GM12878 (cell line): ENCODE measurements at regions not wholly inside any gene's neighbourhood (a gene's known extent, or its start where the extent isn't known, plus 50 kb on each side); places are given as distances from the start of the nearest gene placed in this dataset.
A peak's percentile ranks its signal among the peaks of the same experiment; 100 is the strongest.

Source experiments
- ATAC-seq: fragments of 200-7000 bp; cut with Tn5 transposase; 3 replicates; pipeline ENCODE4 v1.9.1; 2020; ENCODE audit warnings: mild to moderate bottlenecking, moderate library complexity
- BruUV-seq: library from RNA; stranded (reverse); fragments of 400-500 nt; replicated peaks from 2 replicates; lab custom pipeline; 2021; lab: Mats Ljungman, UMichigan
- CTCF ChIA-PET: fragments of 300-600 bp; sonication (Branson Sonifier 250); formaldehyde crosslinking; extraction: SDS; loops from one replicate; lab custom pipeline; 2021; ENCODE audit warnings: inconsistent platforms; lab: Yijun Ruan, JAX
- POLR2A ChIA-PET: fragments of 350-600 bp; formaldehyde crosslinking; extraction: SDS; loops from one replicate; lab custom pipeline; 2021; ENCODE audit warnings: inconsistent platforms; lab: Charles Lee
- RAD21 ChIA-PET: fragments of 300-600 bp; sonication (Branson Sonifier 250); formaldehyde crosslinking; loops from one replicate; lab custom pipeline; 2023; ENCODE audit warnings: antibody characterized with exemption; ENCODE audit not compliant: unreplicated experiment; lab: Charles Lee
- SMC1A ChIA-PET: fragments of 300-600 bp; sonication (Branson Sonifier 250); formaldehyde crosslinking; loops from one replicate; lab custom pipeline; 2023; ENCODE audit not compliant: unreplicated experiment, uncharacterized antibody; lab: Charles Lee
- DNase-seq: peaks from one replicate; pipeline ENCODE4 v3.0.0-alpha.2; 2011; ENCODE audit warnings: low read depth, low spot score
- FAIRE-seq: peaks from 3 replicates; lab custom pipeline; 2011; peaks lifted over from hg19 to GRCh38; lab: Jason Lieb, UNC
- H2AFZ ChIP-seq: 2 replicates; pipeline ENCODE4 v1.6.0; 2011; ENCODE audit warnings: low read depth, low read length, control low read depth; ENCODE audit not compliant: control insufficient read depth
- H3K27ac ChIP-seq: 2 replicates; pipeline ENCODE4 v1.5.1; 2011; ENCODE audit warnings: control low read depth; ENCODE audit not compliant: control insufficient read depth, insufficient read depth
- H3K27me3 ChIP-seq, 2 experiments: replicated peaks in 1 of 2; 2 replicates each; pipeline versions ENCODE4 v1.6.0 to v1.6.1; 2011; ENCODE audit warnings: low read length in 1 of 2; ENCODE audit not compliant: control insufficient read depth in 2 of 2, insufficient read depth in 2 of 2
- H3K36me3 ChIP-seq, 2 experiments: 2 replicates each; pipeline ENCODE4 v1.5.1; 2011; ENCODE audit warnings: low read length in 1 of 2; ENCODE audit not compliant: control insufficient read depth in 2 of 2, insufficient read depth in 2 of 2
- H3K4me1 ChIP-seq: 2 replicates; pipeline ENCODE4 v1.6.1; 2011; ENCODE audit warnings: mild to moderate bottlenecking, low read length, moderate library complexity, mixed read lengths; ENCODE audit not compliant: control insufficient read depth, insufficient read depth
- H3K4me2 ChIP-seq: 2 replicates; pipeline ENCODE4 v1.6.0; 2011; ENCODE audit warnings: control low read depth; ENCODE audit not compliant: control insufficient read depth, insufficient read depth
- H3K4me3 ChIP-seq: fragments of 200-600 bp; sonication (generic); 2 replicates; pipeline ENCODE4 v1.5.1; 2016
- H3K79me2 ChIP-seq: 2 replicates; pipeline ENCODE4 v1.6.0; 2011; ENCODE audit warnings: low read length; ENCODE audit not compliant: control insufficient read depth, insufficient read depth
- H3K9ac ChIP-seq: 2 replicates; pipeline ENCODE4 v1.8.0; 2011; ENCODE audit warnings: low read length, control low read depth, mixed read lengths; ENCODE audit not compliant: control insufficient read depth, insufficient read depth
- H3K9me3 ChIP-seq: replicated peaks from 3 replicates; pipeline ENCODE4 v1.5.1; 2011; ENCODE audit warnings: mild to moderate bottlenecking, low read length; ENCODE audit not compliant: control insufficient read depth, insufficient read depth
- H4K20me1 ChIP-seq: 2 replicates; pipeline ENCODE4 v1.6.0; 2011; ENCODE audit not compliant: control insufficient read depth, insufficient read depth
- BCL11A ChIP-seq: IDR thresholded peaks from 2 replicates; pipeline ENCODE4 v1.6.1; 2011; ENCODE audit warnings: low read depth, low read length
- CBX5 ChIP-seq: sonication (generic); IDR thresholded peaks from 2 replicates; pipeline ENCODE4 v1.6.1; 2016; ENCODE audit warnings: low read depth, moderate library complexity, mild to moderate bottlenecking, inconsistent platforms
- CREM ChIP-seq: IDR thresholded peaks from 2 replicates; pipeline ENCODE4 v1.6.1; 2014; ENCODE audit warnings: antibody characterized with exemption, low read depth
- IRF4 ChIP-seq: IDR thresholded peaks from 2 replicates; pipeline ENCODE4 v1.6.1; 2011; ENCODE audit warnings: low read depth, low read length
- JUNB ChIP-seq: IDR thresholded peaks from 2 replicates; pipeline ENCODE4 v1.6.1; 2016; ENCODE audit warnings: antibody characterized with exemption, mild to moderate bottlenecking
- PAX8 ChIP-seq: fragments of 450-650 bp; IDR thresholded peaks from 2 replicates; pipeline ENCODE4 v1.6.1; 2017; ENCODE audit warnings: mild to moderate bottlenecking, moderate library complexity
- RUNX3 ChIP-seq: IDR thresholded peaks from 2 replicates; pipeline ENCODE4 v1.6.1; 2012; ENCODE audit warnings: low read length, inconsistent platforms
- TCF12 ChIP-seq: IDR thresholded peaks from 2 replicates; pipeline ENCODE4 v1.6.1; 2011; ENCODE audit warnings: low read depth, mild to moderate bottlenecking, low read length
- WGBS: methylation state at CpG from one replicate; pipeline ENCODE4 v1.1.6; 2016; ENCODE audit warnings: low lambda C conversion rate; ENCODE audit not compliant: insufficient replicate concordance, insufficient coverage; ENCODE audit errors: missing lambda C conversion rate; 5-methylcytosine and 5-hydroxymethylcytosine counted together
- in situ Hi-C: fragments of 300-500 bp; cut with MboI; formaldehyde crosslinking; loops from 9 replicates; pipeline ENCODE4 v1.14.3; 2018; ENCODE audit warnings: mixed read lengths
- intact Hi-C: fragments of 100-400 bp; cut with micrococcal nuclease; formaldehyde crosslinking; loops from one replicate; pipeline ENCODE4 v1.14.2; 2022; ENCODE audit not compliant: unreplicated experiment
- TF ChIP-seq, protein P1 (sequence below): fragments of 450-650 bp; IDR thresholded peaks from 2 replicates; pipeline ENCODE4 v1.6.1; 2017; ENCODE audit warnings: mild to moderate bottlenecking, moderate library complexity
- TF ChIP-seq, protein P2 (sequence below): IDR thresholded peaks from 2 replicates; pipeline ENCODE4 v1.6.1; 2011; ENCODE audit warnings: mild to moderate bottlenecking, low read depth, low read length, moderate library complexity; ENCODE audit not compliant: insufficient replicate concordance
- TF ChIP-seq, protein P3 (sequence below): fragments of 450-650 bp; IDR thresholded peaks from 2 replicates; pipeline ENCODE4 v1.6.1; 2014; ENCODE audit warnings: mild to moderate bottlenecking
- TF ChIP-seq, protein P4 (sequence below): fragments of 450-650 bp; IDR thresholded peaks from 2 replicates; pipeline ENCODE4 v1.6.1; 2018; ENCODE audit warnings: mild to moderate bottlenecking, low read depth, moderate library complexity; ENCODE audit not compliant: partially characterized antibody
- TF ChIP-seq, protein P5 (sequence below): IDR thresholded peaks from 2 replicates; pipeline ENCODE4 v1.6.1; 2012; ENCODE audit warnings: low read length, inconsistent platforms

DNA sequence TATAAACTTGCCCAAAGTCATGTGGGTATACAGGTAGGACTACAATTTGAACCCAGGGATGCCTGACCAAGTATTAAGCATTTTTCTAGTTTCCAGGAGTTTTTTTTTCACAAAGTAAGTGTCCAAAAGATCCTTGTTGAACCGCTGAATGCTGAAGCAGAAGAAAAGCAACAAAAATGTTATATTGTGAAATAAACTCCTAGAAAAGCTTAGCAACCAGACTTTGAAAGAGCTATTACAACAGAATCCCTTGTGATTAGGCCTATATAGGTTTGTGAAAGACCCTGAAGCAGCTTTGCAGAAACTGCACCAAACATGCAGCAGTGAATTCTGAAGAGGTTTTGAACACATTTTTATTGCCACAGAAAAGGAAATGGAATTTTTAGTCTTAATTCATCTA is 236.8 kb downstream of the TUSC7 start (continued):
- TF ChIP-seq, protein P1, sequence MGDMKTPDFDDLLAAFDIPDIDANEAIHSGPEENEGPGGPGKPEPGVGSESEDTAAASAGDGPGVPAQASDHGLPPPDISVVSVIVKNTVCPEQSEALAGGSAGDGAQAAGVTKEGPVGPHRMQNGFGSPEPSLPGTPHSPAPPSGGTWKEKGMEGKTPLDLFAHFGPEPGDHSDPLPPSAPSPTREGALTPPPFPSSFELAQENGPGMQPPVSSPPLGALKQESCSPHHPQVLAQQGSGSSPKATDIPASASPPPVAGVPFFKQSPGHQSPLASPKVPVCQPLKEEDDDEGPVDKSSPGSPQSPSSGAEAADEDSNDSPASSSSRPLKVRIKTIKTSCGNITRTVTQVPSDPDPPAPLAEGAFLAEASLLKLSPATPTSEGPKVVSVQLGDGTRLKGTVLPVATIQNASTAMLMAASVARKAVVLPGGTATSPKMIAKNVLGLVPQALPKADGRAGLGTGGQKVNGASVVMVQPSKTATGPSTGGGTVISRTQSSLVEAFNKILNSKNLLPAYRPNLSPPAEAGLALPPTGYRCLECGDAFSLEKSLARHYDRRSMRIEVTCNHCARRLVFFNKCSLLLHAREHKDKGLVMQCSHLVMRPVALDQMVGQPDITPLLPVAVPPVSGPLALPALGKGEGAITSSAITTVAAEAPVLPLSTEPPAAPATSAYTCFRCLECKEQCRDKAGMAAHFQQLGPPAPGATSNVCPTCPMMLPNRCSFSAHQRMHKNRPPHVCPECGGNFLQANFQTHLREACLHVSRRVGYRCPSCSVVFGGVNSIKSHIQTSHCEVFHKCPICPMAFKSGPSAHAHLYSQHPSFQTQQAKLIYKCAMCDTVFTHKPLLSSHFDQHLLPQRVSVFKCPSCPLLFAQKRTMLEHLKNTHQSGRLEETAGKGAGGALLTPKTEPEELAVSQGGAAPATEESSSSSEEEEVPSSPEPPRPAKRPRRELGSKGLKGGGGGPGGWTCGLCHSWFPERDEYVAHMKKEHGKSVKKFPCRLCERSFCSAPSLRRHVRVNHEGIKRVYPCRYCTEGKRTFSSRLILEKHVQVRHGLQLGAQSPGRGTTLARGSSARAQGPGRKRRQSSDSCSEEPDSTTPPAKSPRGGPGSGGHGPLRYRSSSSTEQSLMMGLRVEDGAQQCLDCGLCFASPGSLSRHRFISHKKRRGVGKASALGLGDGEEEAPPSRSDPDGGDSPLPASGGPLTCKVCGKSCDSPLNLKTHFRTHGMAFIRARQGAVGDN: no peak
- TF ChIP-seq, protein P2, sequence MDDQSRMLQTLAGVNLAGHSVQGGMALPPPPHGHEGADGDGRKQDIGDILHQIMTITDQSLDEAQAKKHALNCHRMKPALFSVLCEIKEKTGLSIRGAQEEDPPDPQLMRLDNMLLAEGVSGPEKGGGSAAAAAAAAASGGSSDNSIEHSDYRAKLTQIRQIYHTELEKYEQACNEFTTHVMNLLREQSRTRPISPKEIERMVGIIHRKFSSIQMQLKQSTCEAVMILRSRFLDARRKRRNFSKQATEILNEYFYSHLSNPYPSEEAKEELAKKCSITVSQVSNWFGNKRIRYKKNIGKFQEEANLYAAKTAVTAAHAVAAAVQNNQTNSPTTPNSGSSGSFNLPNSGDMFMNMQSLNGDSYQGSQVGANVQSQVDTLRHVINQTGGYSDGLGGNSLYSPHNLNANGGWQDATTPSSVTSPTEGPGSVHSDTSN: no peak
- TF ChIP-seq, all 136 proteins: peak for 0

DNA sequence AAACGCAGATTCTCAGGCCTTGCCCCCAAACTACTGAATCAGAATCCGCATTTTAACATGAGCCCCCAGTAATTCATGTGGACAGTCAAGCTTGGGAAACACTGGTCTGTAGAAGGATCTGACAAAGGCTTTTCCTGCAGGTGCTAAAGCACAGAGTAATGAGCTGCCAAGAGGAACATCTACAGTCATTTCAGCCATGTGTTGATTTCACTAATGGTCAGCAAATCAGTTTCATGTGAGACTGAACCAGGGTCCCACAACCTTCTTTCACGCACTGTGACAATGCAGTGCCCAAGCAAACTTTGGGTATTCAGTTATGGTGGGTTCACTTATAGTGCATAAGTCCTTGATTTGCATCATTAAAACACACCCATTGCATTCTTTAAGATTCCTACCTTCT is 237.6 kb downstream of the TUSC7 start:
- no peaks in the 10 kb centered on the region for H3K9me3 ChIP-seq
- no peak overlapping the region for H3K27ac ChIP-seq
- intact Hi-C loops (no loop called here), in situ Hi-C loops (no loop called here)
- no peaks in the 10 kb centered on the region for H3K36me3 ChIP-seq
- 0% methylated on average over 3 of the region's 3 CpGs for WGBS
- no peak overlapping the region for H3K4me2 ChIP-seq
- ATAC-seq: peak; percentile 64
- ChIA-PET SMC1A (no interaction called here), CTCF (no interaction called here), POLR2A (no interaction called here), RAD21 (no interaction called here)
- no peaks in the 10 kb centered on the region; a peak in 1 of 4 replicates for H3K27me3 ChIP-seq
- H4K20me1 ChIP-seq: no peaks in the 10 kb centered on the region
- H3K4me1 ChIP-seq: no peaks in the 10 kb centered on the region
- no peak overlapping the region for H3K4me3 ChIP-seq
- H2AFZ ChIP-seq: no peak overlapping the region
- peak; percentile 31 for FAIRE-seq
- H3K79me2 ChIP-seq: no peaks in the 10 kb centered on the region
- H3K9ac ChIP-seq: no peak overlapping the region
- BruUV-seq: no TSS peak
- no peak for DNase-seq
- TF ChIP-seq RUNX3 (peak; percentile 18; the same call in 1 of the 2 replicates), CBX5 (no peak), TCF12 (0 out of 2 replicates have a peak, but pooled peaks have one; percentile 57), IRF4 (peak; percentile 76; the same call in 1 of the 2 replicates), CREM (0 out of 2 replicates have a peak, but pooled peaks have one; percentile 10), PAX8 (no peak), JUNB (peak; percentile 52; the same call in 1 of the 2 replicates), BCL11A (peak; percentile 72)
- TF ChIP-seq, protein P3, sequence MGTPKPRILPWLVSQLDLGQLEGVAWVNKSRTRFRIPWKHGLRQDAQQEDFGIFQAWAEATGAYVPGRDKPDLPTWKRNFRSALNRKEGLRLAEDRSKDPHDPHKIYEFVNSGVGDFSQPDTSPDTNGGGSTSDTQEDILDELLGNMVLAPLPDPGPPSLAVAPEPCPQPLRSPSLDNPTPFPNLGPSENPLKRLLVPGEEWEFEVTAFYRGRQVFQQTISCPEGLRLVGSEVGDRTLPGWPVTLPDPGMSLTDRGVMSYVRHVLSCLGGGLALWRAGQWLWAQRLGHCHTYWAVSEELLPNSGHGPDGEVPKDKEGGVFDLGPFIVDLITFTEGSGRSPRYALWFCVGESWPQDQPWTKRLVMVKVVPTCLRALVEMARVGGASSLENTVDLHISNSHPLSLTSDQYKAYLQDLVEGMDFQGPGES: no peak
- TF ChIP-seq, protein P4, sequence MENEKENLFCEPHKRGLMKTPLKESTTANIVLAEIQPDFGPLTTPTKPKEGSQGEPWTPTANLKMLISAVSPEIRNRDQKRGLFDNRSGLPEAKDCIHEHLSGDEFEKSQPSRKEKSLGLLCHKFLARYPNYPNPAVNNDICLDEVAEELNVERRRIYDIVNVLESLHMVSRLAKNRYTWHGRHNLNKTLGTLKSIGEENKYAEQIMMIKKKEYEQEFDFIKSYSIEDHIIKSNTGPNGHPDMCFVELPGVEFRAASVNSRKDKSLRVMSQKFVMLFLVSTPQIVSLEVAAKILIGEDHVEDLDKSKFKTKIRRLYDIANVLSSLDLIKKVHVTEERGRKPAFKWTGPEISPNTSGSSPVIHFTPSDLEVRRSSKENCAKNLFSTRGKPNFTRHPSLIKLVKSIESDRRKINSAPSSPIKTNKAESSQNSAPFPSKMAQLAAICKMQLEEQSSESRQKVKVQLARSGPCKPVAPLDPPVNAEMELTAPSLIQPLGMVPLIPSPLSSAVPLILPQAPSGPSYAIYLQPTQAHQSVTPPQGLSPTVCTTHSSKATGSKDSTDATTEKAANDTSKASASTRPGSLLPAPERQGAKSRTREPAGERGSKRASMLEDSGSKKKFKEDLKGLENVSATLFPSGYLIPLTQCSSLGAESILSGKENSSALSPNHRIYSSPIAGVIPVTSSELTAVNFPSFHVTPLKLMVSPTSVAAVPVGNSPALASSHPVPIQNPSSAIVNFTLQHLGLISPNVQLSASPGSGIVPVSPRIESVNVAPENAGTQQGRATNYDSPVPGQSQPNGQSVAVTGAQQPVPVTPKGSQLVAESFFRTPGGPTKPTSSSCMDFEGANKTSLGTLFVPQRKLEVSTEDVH: no peak
- TF ChIP-seq, protein P5, sequence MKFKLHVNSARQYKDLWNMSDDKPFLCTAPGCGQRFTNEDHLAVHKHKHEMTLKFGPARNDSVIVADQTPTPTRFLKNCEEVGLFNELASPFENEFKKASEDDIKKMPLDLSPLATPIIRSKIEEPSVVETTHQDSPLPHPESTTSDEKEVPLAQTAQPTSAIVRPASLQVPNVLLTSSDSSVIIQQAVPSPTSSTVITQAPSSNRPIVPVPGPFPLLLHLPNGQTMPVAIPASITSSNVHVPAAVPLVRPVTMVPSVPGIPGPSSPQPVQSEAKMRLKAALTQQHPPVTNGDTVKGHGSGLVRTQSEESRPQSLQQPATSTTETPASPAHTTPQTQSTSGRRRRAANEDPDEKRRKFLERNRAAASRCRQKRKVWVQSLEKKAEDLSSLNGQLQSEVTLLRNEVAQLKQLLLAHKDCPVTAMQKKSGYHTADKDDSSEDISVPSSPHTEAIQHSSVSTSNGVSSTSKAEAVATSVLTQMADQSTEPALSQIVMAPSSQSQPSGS: 0 out of 2 replicates have a peak, but pooled peaks have one; percentile 28
